H1 (cell line): ENCODE measurements at regions not wholly inside any gene's neighbourhood (a gene's known extent, or its start where the extent isn't known, plus 50 kb on each side); places are given as distances from the start of the nearest gene placed in this dataset.

ENCODE experiments used
- HDAC2 ChIP-seq, 2 experiments: fragments of 300-600 bp in 1 of 2; sonication (generic) in 1 of 2; IDR thresholded peaks; 2 replicates each; pipeline ENCODE4 v1.6.1; 2011 to 2012; ENCODE audit warnings: low read depth in 2 of 2, low read length in 2 of 2, mild to moderate bottlenecking in 2 of 2, moderate library complexity in 2 of 2, borderline replicate concordance in 1 of 2, inconsistent platforms in 1 of 2
- KDM1A ChIP-seq: fragments of 200-600, 300-600 bp; sonication (generic); IDR thresholded peaks from 2 replicates; pipeline ENCODE4 v1.7.1; 2016; ENCODE audit warnings: mild to moderate bottlenecking, low read length, borderline replicate concordance
- KDM4A ChIP-seq: IDR thresholded peaks from one replicate; pipeline ENCODE4 v1.7.1; 2012; ENCODE audit warnings: low read depth, mild to moderate bottlenecking, moderate library complexity, low read length, inconsistent platforms; ENCODE audit not compliant: severe bottlenecking

DNA sequence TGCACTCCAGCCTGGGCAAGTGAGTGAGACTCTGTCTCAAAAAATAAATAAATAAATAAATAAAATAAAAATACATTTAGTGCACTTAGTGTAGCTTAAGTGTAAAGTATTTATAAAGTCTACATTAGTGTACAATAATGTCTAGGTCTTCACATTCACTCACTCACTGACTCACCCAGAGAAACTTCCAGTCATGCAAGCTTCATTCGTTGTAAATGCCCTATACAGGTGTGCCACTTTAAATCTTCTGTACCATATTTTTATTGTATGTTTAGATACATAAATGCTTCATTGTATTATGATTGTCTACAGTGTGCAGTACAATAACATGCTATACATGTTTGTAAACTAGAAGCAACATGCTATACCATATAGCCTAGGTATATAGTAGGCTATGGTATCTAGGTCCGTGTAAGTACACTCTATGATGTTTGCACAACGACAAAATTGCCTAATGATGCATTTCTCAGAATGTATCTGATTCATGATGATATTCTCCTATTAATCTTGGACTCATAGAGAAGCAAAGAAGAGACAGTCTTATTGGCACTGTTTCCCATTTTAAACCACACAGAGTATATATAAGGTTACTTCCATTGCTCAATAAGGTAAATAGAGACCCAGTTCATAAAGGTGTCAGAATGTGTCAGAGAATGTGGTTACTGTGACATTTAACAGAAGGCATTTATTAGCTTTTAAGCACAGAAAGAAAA lies 1314.9 kb downstream of the CDH11 start (continued):
- TF ChIP-seq HDAC2 (IDR thresholded peaks at IDR 0.05; ENCODE audit: borderline replicate concordance in 1 of 2, low read depth in 2 of 2, low read length in 2 of 2) = no peak
- no peak for TF ChIP-seq KDM4A
- TF ChIP-seq KDM1A = no peak
